GM21367 (cell line): ENCODE measurements at regions not wholly inside any gene's neighbourhood (a gene's known extent, or its start where the extent isn't known, plus 50 kb on each side); places are given as distances from the start of the nearest gene placed in this dataset.
"Not testable (repeated sequence)": the region's sequence is repeated elsewhere in the genome, so short reads cannot be mapped to it uniquely, and the experiment has no call there.

Experiments used
- ATAC-seq: cut with Tn5 transposase; IDR thresholded peaks from one replicate; pipeline ENCODE4 v1.9.1; 2021; ENCODE audit not compliant: unreplicated experiment

GRCh38 chr3:61378311-61378710 is 127.1 kb upstream of the FHIT start:
- no peak for ATAC-seq

- ATAC-seq: peak; percentile 98
These were observed 130.6 kb upstream of the FHIT start for GRCh38 chr3:61381745-61382392.

- no peak for ATAC-seq
These were observed 136.6 kb upstream of the FHIT start for GRCh38 chr3:61387817-61388216.

- not testable (repeated sequence) for ATAC-seq
These were observed 142.3 kb upstream of the FHIT start for GRCh38 chr3:61393480-61393947.

- no peak for ATAC-seq
These were observed 150.1 kb upstream of the FHIT start for GRCh38 chr3:61401359-61401758.

- no peak for ATAC-seq
These were observed 154.0 kb upstream of the PTPRG start for GRCh38 chr3:61407397-61407796.

- ATAC-seq: no peak
These were observed 151.7 kb upstream of the PTPRG start for GRCh38 chr3:61409638-61410037.

GRCh38 chr3:61410358-61410757 is 151.0 kb upstream of the PTPRG start:
- not testable (repeated sequence) for ATAC-seq

- ATAC-seq: no peak
These were observed 150.2 kb upstream of the PTPRG start for GRCh38 chr3:61411009-61411662.

- ATAC-seq: peak; percentile 91
These were observed 146.9 kb upstream of the PTPRG start for GRCh38 chr3:61414456-61414855.

- ATAC-seq: no peak
These were observed 146.2 kb upstream of the PTPRG start for GRCh38 chr3:61415201-61415600.

GRCh38 chr3:61416618-61417017 is 144.8 kb upstream of the PTPRG start:
- ATAC-seq: no peak

- ATAC-seq: no peak
These were observed 144.0 kb upstream of the PTPRG start for GRCh38 chr3:61417352-61417751.

- ATAC-seq: peak; percentile 81
These were observed 141.1 kb upstream of the PTPRG start for GRCh38 chr3:61420136-61420759.

- no peak for ATAC-seq
These were observed 138.3 kb upstream of the PTPRG start for GRCh38 chr3:61422945-61423673.

GRCh38 chr3:61425356-61425755 is 136.0 kb upstream of the PTPRG start:
- ATAC-seq: no peak

- no peak for ATAC-seq
These were observed 132.3 kb upstream of the PTPRG start for GRCh38 chr3:61429106-61429505.

GRCh38 chr3:61434901-61435300 is 126.5 kb upstream of the PTPRG start:
- not testable (repeated sequence) for ATAC-seq

- ATAC-seq: not testable (repeated sequence)
These were observed 126.0 kb upstream of the PTPRG start for GRCh38 chr3:61435361-61435760.

GRCh38 chr3:61438253-61439121 is 122.9 kb upstream of the PTPRG start:
- no peak for ATAC-seq

- ATAC-seq: no peak
These were observed 122.3 kb upstream of the PTPRG start for GRCh38 chr3:61439122-61439458.
